ENCODE measurements at regions not wholly inside any gene's neighbourhood (a gene's known extent, or its start where the extent isn't known, plus 50 kb on each side); places are given as distances from the start of the nearest gene placed in this dataset.

- no peak for TF ChIP-seq CTCF (IDR thresholded peaks at IDR 0.05; ENCODE audit: borderline replicate concordance, insufficient read depth, low read depth, low read length)
- no peak overlapping the region for H3K4me3 ChIP-seq (ENCODE audit: low read depth, low read length)
Measured at GRCh38 chr2:62426154-62426912, 79.7 kb downstream of the TMEM17 start.

GRCh38 chr2:62425684-62426083, 80.3 kb downstream of the TMEM17 start:
- no peak overlapping the region for H3K4me3 ChIP-seq (ENCODE audit: low read depth, low read length)
- no peak for TF ChIP-seq CTCF (IDR thresholded peaks at IDR 0.05; ENCODE audit: borderline replicate concordance, insufficient read depth, low read depth, low read length)

- H3K4me3 ChIP-seq (ENCODE audit: low read depth, low read length), result no peak overlapping the region
- TF ChIP-seq CTCF (IDR thresholded peaks at IDR 0.05; ENCODE audit: borderline replicate concordance, insufficient read depth, low read depth, low read length), result no peak
Measured at GRCh38 chr2:62424899-62425298, 81.1 kb downstream of the TMEM17 start.

GRCh38 chr2:62423883-62424458, 82.0 kb downstream of the TMEM17 start:
- H3K4me3 ChIP-seq (ENCODE audit: low read depth, low read length), result no peak overlapping the region
- no peak for TF ChIP-seq CTCF (IDR thresholded peaks at IDR 0.05; ENCODE audit: borderline replicate concordance, insufficient read depth, low read depth, low read length)

GRCh38 chr2:62423235-62423634, 82.8 kb downstream of the TMEM17 start:
- no peak for TF ChIP-seq CTCF (IDR thresholded peaks at IDR 0.05; ENCODE audit: borderline replicate concordance, insufficient read depth, low read depth, low read length)
- no peak overlapping the region for H3K4me3 ChIP-seq (ENCODE audit: low read depth, low read length)

GRCh38 chr2:62415518-62415917, 90.5 kb downstream of the TMEM17 start:
- TF ChIP-seq CTCF (IDR thresholded peaks at IDR 0.05; ENCODE audit: borderline replicate concordance, insufficient read depth, low read depth, low read length), result no peak
- H3K4me3 ChIP-seq (ENCODE audit: low read depth, low read length), result no peak overlapping the region

GRCh38 chr2:62415019-62415431, 91.0 kb downstream of the TMEM17 start:
- no peak for TF ChIP-seq CTCF (IDR thresholded peaks at IDR 0.05; ENCODE audit: borderline replicate concordance, insufficient read depth, low read depth, low read length)
- H3K4me3 ChIP-seq (ENCODE audit: low read depth, low read length), result no peak overlapping the region
